Hepatocyte (in vitro differentiated cells): ENCODE measurements at regions not wholly inside any gene's neighbourhood (a gene's known extent, or its start where the extent isn't known, plus 50 kb on each side); places are given as distances from the start of the nearest gene placed in this dataset.

Experiments used
- EZH2 ChIP-seq: fragments of 200-600 bp; sonication (generic); IDR thresholded peaks from 2 replicates; pipeline ENCODE4 v1.6.1; 2016; ENCODE audit warnings: antibody characterized with exemption, mild to moderate bottlenecking, borderline replicate concordance
- EZH2phosphoT487 ChIP-seq: fragments of 200-600 bp; sonication (generic); IDR thresholded peaks from one replicate; pipeline ENCODE4 v1.6.1; 2018; ENCODE audit warnings: antibody characterized with exemption, mild to moderate bottlenecking, low read depth, moderate library complexity; ENCODE audit not compliant: unreplicated experiment, severe bottlenecking
- TF ChIP-seq, protein P1 (sequence below): fragments of 200-600 bp; sonication (generic); IDR thresholded peaks from 2 replicates; pipeline ENCODE4 v1.5.1; 2016; ENCODE audit warnings: antibody characterized with exemption, mild to moderate bottlenecking; ENCODE audit not compliant: poor library complexity

DNA sequence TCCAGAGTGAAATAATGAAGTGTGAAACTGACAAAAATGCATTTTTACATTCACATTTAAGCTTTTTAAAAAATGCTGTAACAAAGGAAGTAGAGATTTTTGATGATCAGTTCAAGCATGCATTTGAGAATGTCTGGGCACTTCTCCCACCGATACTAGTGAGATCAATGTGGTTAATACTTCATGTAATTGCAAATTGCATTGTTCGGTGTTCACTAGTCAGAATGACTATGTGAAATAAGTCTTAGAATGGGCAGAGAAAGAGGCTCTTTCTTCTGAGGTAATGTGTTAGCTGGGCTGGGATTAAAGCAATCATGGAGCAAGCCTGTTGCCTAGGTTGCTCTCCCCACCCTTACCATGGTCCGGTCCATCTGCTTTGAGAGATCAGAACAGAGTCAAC is 587.0 kb upstream of the GRM7 start:
- TF ChIP-seq, protein P1, sequence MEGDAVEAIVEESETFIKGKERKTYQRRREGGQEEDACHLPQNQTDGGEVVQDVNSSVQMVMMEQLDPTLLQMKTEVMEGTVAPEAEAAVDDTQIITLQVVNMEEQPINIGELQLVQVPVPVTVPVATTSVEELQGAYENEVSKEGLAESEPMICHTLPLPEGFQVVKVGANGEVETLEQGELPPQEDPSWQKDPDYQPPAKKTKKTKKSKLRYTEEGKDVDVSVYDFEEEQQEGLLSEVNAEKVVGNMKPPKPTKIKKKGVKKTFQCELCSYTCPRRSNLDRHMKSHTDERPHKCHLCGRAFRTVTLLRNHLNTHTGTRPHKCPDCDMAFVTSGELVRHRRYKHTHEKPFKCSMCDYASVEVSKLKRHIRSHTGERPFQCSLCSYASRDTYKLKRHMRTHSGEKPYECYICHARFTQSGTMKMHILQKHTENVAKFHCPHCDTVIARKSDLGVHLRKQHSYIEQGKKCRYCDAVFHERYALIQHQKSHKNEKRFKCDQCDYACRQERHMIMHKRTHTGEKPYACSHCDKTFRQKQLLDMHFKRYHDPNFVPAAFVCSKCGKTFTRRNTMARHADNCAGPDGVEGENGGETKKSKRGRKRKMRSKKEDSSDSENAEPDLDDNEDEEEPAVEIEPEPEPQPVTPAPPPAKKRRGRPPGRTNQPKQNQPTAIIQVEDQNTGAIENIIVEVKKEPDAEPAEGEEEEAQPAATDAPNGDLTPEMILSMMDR = no peak
- TF ChIP-seq EZH2phosphoT487 = no peak
- no peak for TF ChIP-seq EZH2
